Vagina (tissue), 2 donors: ENCODE measurements at regions not wholly inside any gene's neighbourhood (a gene's known extent, or its start where the extent isn't known, plus 50 kb on each side); places are given as distances from the start of the nearest gene placed in this dataset.

Experiments
- CTCF ChIP-seq, 3 experiments: fragments of 450-650 bp in 2 of 3; fragments of 200-600 bp in 1 of 3; sonication (generic) in 1 of 3; IDR thresholded peaks; one replicate each; pipeline ENCODE4 v1.5.1; 2017 to 2019; ENCODE audit warnings: antibody characterized with exemption in 3 of 3, mild to moderate bottlenecking in 2 of 3, moderate library complexity in 2 of 3
- POLR2A ChIP-seq, 2 donors: fragments of 450-650 bp; IDR thresholded peaks; one replicate each; pipeline ENCODE4 v1.6.1; 2017; ENCODE audit warnings: antibody characterized with exemption in 2 of 2, mild to moderate bottlenecking in 2 of 2, moderate library complexity in 2 of 2
- POLR2AphosphoS5 ChIP-seq, 2 donors: sonication (generic); formaldehyde crosslinking; IDR thresholded peaks; one replicate each; pipeline ENCODE4 v1.9.0; 2017; ENCODE audit warnings: antibody characterized with exemption in 2 of 2, mild to moderate bottlenecking in 2 of 2, low read depth in 1 of 2; ENCODE audit not compliant: insufficient read depth in 1 of 2

- TF ChIP-seq CTCF (IDR thresholded peaks at IDR 0.05) (no peak), POLR2AphosphoS5 (IDR thresholded peaks at IDR 0.05; ENCODE audit: insufficient read depth in 1 of 2, low read depth in 1 of 2) (no peak), POLR2A (IDR thresholded peaks at IDR 0.05) (no peak)
Measured at GRCh38 chr5:171725205-171725601, 60.4 kb upstream of the SMIM23 start.
